Tibial nerve (tissue), 3 donors: ENCODE measurements at regions not wholly inside any gene's neighbourhood (a gene's known extent, or its start where the extent isn't known, plus 50 kb on each side); places are given as distances from the start of the nearest gene placed in this dataset.

Experiments used
- CTCF ChIP-seq, 5 experiments: fragments of 200-600 bp in 3 of 5; fragments of 450-650 bp in 2 of 5; sonication (generic) in 3 of 5; IDR thresholded peaks; one replicate each; pipeline ENCODE4 v1.5.1; 2016 to 2019; ENCODE audit warnings: antibody characterized with exemption in 5 of 5, mild to moderate bottlenecking in 3 of 5, moderate library complexity in 2 of 5
- POLR2A ChIP-seq, 2 donors: fragments of 450-650 bp; IDR thresholded peaks; one replicate each; pipeline ENCODE4 v1.6.1; 2017; ENCODE audit warnings: antibody characterized with exemption in 2 of 2, mild to moderate bottlenecking in 2 of 2, moderate library complexity in 2 of 2

- TF ChIP-seq CTCF (IDR thresholded peaks at IDR 0.05) (no peak), POLR2A (IDR thresholded peaks at IDR 0.05) (no peak)
These were observed 98.8 kb upstream of the BMPER start for GRCh38 chr7:33806298-33807154.
